Neural cell (in vitro differentiated cells): ENCODE measurements at regions not wholly inside any gene's neighbourhood (a gene's known extent, or its start where the extent isn't known, plus 50 kb on each side); places are given as distances from the start of the nearest gene placed in this dataset.
"Not testable (repeated sequence)": the region's sequence is repeated elsewhere in the genome, so short reads cannot be mapped to it uniquely, and the experiment has no call there.

Experiments
- H2AFZ ChIP-seq: fragments of 200-600, 300-800 bp; sonication (generic), shearing (Covaris generic); 2 replicates; pipeline ENCODE4 v1.6.0; 2014; ENCODE audit warnings: low read depth, mild to moderate bottlenecking, antibody characterized with exemption, low read length, moderate library complexity
- H3F3A ChIP-seq: fragments of 200-600 bp; shearing (Covaris generic); 2 replicates; pipeline ENCODE4 v1.6.1; 2016; ENCODE audit warnings: mild to moderate bottlenecking, moderate library complexity, mixed read lengths, antibody characterized with exemption, low read length; ENCODE audit not compliant: insufficient read depth, poor library complexity, severe bottlenecking
- H3K27ac ChIP-seq: fragments of 200-600, 300-800 bp; sonication (generic), shearing (Covaris generic); 2 replicates; pipeline ENCODE4 v1.5.1; 2014; ENCODE audit warnings: mild to moderate bottlenecking, low read length, moderate library complexity
- H3K27me3 ChIP-seq: fragments of 300-800, 200-600 bp; sonication (generic), shearing (Covaris generic); 2 replicates; pipeline ENCODE4 v1.6.0; 2014; ENCODE audit warnings: mild to moderate bottlenecking, low read depth, low read length, moderate library complexity; ENCODE audit not compliant: insufficient read depth
- H3K36me3 ChIP-seq: fragments of 300-800, 200-600 bp; sonication (generic), shearing (Covaris generic); 2 replicates; pipeline ENCODE4 v1.5.1; 2014; ENCODE audit warnings: mild to moderate bottlenecking, antibody characterized with exemption, low read length, moderate library complexity; ENCODE audit not compliant: insufficient read depth
- H3K4me2 ChIP-seq: fragments of 300-800, 200-600 bp; sonication (generic), shearing (Covaris generic); 2 replicates; pipeline ENCODE4 v1.6.0; 2014; ENCODE audit warnings: mild to moderate bottlenecking, low read length
- H3K4me3 ChIP-seq: fragments of 300-800, 200-600 bp; sonication (generic), shearing (Covaris generic); 2 replicates; pipeline ENCODE4 v1.5.1; 2014; ENCODE audit warnings: mild to moderate bottlenecking, low read length, moderate library complexity
- H3K79me2 ChIP-seq: fragments of 200-600 bp; shearing (Covaris generic); replicated peaks from 2 replicates; pipeline ENCODE4 v1.6.0; 2014; ENCODE audit warnings: mild to moderate bottlenecking, low read length, moderate library complexity; ENCODE audit not compliant: insufficient read depth
- H3K9ac ChIP-seq: fragments of 300-800, 200-600 bp; sonication (generic), shearing (Covaris generic); 2 replicates; pipeline ENCODE4 v1.6.1; 2016; ENCODE audit warnings: mild to moderate bottlenecking, low read length, mixed read lengths
- H3K9me2 ChIP-seq: fragments of 200-600 bp; shearing (Covaris generic); 2 replicates; pipeline ENCODE4 v1.6.1; 2016; ENCODE audit warnings: mild to moderate bottlenecking, low read length, mixed read lengths; ENCODE audit not compliant: insufficient read depth
- H3K9me3 ChIP-seq: fragments of 200-600, 300-800 bp; sonication (generic), shearing (Covaris generic); 2 replicates; pipeline ENCODE4 v1.6.1; 2016; ENCODE audit warnings: mild to moderate bottlenecking, mixed run types, low read length, moderate library complexity, mixed read lengths
- H4K20me1 ChIP-seq: fragments of 200-600 bp; shearing (Covaris generic); 2 replicates; pipeline ENCODE4 v1.6.1; 2016; ENCODE audit warnings: mild to moderate bottlenecking, mixed run types; ENCODE audit not compliant: insufficient read depth
- EP300 ChIP-seq: fragments of 450-650 bp; conservative IDR thresholded peaks from 2 replicates; pipeline ENCODE4 v1.6.1; 2014; ENCODE audit warnings: antibody characterized with exemption, mild to moderate bottlenecking, moderate library complexity; ENCODE audit not compliant: poor library complexity, severe bottlenecking
- EZH2 ChIP-seq: fragments of 200-600, 300-800 bp; shearing (Covaris generic), sonication (generic); IDR thresholded peaks from 2 replicates; pipeline ENCODE4 v1.6.1; 2014; ENCODE audit warnings: antibody characterized with exemption, low read length, borderline replicate concordance, mild to moderate bottlenecking; ENCODE audit not compliant: insufficient read depth, poor library complexity, severe bottlenecking
- POLR2AphosphoS5 ChIP-seq: IDR thresholded peaks from 2 replicates; pipeline ENCODE4 v1.6.1; 2012
- RAD21 ChIP-seq: fragments of 450-650 bp; conservative IDR thresholded peaks from 2 replicates; pipeline ENCODE4 v1.6.1; 2014; ENCODE audit warnings: antibody characterized with exemption, mild to moderate bottlenecking, moderate library complexity
- REST ChIP-seq: IDR thresholded peaks from 2 replicates; pipeline ENCODE4 v1.6.1; 2012; ENCODE audit warnings: borderline replicate concordance
- SMC3 ChIP-seq: fragments of 450-650 bp; conservative IDR thresholded peaks from 2 replicates; pipeline ENCODE4 v1.6.1; 2014; ENCODE audit warnings: antibody characterized with exemption, mild to moderate bottlenecking, moderate library complexity; ENCODE audit not compliant: poor library complexity

DNA sequence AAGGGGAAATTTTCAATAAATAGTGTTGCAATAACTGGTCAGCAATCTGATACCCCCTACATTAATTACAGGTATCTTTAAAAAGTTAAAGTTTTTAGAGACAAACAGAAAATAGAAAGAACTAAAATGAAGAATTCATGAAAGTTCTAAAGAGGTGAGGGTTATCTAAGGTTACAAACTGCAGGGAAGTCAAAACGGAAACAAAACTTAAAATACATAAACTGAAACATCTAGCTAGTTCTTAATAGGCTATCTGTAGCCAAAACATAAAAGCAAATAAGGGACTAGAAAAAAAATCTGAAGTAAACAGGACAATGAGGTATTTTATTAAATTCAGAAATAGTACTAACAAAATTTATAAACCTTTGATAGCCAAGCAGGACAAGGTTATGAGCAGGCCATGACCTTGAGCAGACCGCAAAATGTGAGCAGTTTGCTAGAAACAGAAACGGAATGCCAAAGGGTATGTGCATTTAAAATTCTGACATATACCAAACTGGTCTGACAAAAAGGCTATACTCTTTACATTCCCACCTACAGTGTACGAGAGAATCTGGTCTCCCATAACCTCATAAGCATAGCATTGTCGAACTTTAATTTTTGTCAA lies 56.9 kb upstream of the SRRM3 start:
- H3K27ac ChIP-seq, H3K9me3 ChIP-seq, H2AFZ ChIP-seq, H3K4me2 ChIP-seq, H3K9me2 ChIP-seq, H3K36me3 ChIP-seq, H3K9ac ChIP-seq, H3K4me3 ChIP-seq, H4K20me1 ChIP-seq, H3K79me2 ChIP-seq, H3K27me3 ChIP-seq, H3F3A ChIP-seq: not testable (repeated sequence)

DNA sequence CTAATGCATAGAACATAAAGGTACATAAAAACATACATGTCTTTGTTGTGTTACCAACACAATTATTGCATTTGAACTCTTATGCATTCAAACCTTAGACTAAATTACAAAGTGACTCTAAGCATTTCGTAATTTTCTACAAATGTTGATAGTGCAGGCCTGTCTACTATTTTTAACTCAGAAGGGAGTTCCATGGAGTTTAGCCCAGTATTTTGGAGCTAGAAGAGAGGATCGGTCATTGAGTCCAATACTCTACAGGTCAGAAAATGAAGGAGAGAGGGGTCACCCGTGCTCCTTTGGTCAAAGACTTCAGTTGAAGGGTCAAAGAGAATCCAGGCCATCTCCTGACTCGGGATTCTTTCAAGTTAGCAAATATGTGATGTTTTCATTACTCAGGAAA lies 55.3 kb upstream of the SRRM3 start:
- H3K9ac ChIP-seq: no peak overlapping the region
- no peak overlapping the region for H3K4me2 ChIP-seq
- H3K4me3 ChIP-seq: no peak overlapping the region
- H4K20me1 ChIP-seq: no peaks in the 10 kb centered on the region
- H3K9me3 ChIP-seq: no peaks in the 10 kb centered on the region
- no peak overlapping the region for H2AFZ ChIP-seq
- no peaks in the 10 kb centered on the region for H3K79me2 ChIP-seq
- TF ChIP-seq REST: no peak
- TF ChIP-seq EP300: no peak
- no peak for TF ChIP-seq EZH2
- TF ChIP-seq RAD21: no peak
- H3K9me2 ChIP-seq: no peaks in the 10 kb centered on the region
- H3K27me3 ChIP-seq: no peaks in the 10 kb centered on the region
- H3F3A ChIP-seq: no peaks in the 10 kb centered on the region
- no peak overlapping the region for H3K27ac ChIP-seq
- H3K36me3 ChIP-seq: no peaks in the 10 kb centered on the region

- not testable (repeated sequence) for H3F3A ChIP-seq, H3K9me3 ChIP-seq, H3K4me2 ChIP-seq, H3K9me2 ChIP-seq, H3K79me2 ChIP-seq, H3K36me3 ChIP-seq, H3K4me3 ChIP-seq, H3K9ac ChIP-seq, H4K20me1 ChIP-seq, H3K27ac ChIP-seq, H3K27me3 ChIP-seq, H2AFZ ChIP-seq
Observed at GRCh38 chr7:76148947-76149346, 52.7 kb upstream of the SRRM3 start.

DNA sequence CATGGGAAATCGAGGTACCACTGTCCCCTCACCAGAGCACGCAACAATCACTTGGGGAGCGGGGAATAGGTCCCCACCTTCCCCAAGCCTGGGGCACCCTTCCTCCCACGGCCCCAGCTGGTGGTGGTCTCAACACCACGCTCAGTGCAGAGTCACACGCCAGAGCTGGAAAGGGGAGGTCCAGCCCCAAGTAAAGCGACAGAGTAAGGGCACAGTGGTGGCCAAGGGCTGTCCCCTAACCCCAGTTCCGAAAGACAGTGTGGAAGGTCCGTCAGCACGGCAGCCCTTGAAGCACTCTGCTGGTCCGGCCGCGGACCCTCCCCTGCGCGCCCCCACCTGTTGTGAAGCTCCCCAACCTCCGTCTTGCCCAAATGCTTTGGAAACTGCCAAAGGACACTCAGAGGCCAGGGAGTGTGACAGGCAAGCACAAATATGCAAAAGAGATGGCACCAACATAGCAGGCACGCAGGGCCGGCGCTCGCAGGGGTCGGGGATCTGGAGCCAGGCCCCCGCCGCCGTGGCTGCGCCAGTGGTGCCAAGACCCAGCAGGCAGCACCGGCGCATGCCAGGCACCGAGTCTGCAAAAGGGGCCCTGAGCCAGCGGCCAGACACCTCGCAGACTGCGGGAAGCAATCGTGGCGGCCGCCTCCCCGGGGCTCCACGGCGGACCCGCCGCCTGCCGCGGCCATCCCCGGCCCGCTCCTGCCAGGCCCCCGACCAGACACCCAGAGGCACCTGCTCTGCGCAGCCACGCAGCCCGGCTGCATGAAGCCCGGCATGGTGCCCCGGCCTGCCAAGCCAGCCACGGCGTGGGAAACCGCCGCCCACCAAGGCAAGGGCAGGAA lies 51.6 kb upstream of the SRRM3 start:
- H3K27ac ChIP-seq: no peak overlapping the region
- no peaks in the 10 kb centered on the region for H3K79me2 ChIP-seq
- no peaks in the 10 kb centered on the region for H3K36me3 ChIP-seq
- no peaks in the 10 kb centered on the region for H3K9me3 ChIP-seq
- H4K20me1 ChIP-seq: no peaks in the 10 kb centered on the region
- H3K27me3 ChIP-seq: no peaks in the 10 kb centered on the region
- no peak overlapping the region for H2AFZ ChIP-seq
- no peak overlapping the region for H3K4me3 ChIP-seq
- H3K4me2 ChIP-seq: no peak overlapping the region
- no peaks in the 10 kb centered on the region for H3F3A ChIP-seq
- TF ChIP-seq SMC3 (no peak), POLR2AphosphoS5 (no peak), EZH2 (no peak)
- H3K9ac ChIP-seq: no peak overlapping the region
- H3K9me2 ChIP-seq: no peaks in the 10 kb centered on the region
